ENCODE measurements at regions not wholly inside any gene's neighbourhood (a gene's known extent, or its start where the extent isn't known, plus 50 kb on each side); places are given as distances from the start of the nearest gene placed in this dataset.

- TF ChIP-seq CTCF (conservative IDR thresholded peaks at IDR 0.05) (no peak), ZFX (IDR thresholded peaks at IDR 0.05) (no peak)
Observed at GRCh38 chr2:190815226-190815625, 65.4 kb upstream of the GLS start.
